Heart right ventricle (tissue), 16 donors: ENCODE measurements at regions not wholly inside any gene's neighbourhood (a gene's known extent, or its start where the extent isn't known, plus 50 kb on each side); places are given as distances from the start of the nearest gene placed in this dataset.

Source experiments
- ATAC-seq, 8 donors: fragments of 200-7000 bp; cut with Tn5 transposase; one replicate each; pipeline ENCODE4 v1.9.1; 2020; ENCODE audit warnings: mild to moderate bottlenecking in 8 of 8, moderate library complexity in 8 of 8, moderate number of reproducible peaks in 1 of 8
- DNase-seq, 2 donors: peaks; one replicate each; pipeline ENCODE4 v3.0.0-alpha.2; 2020
- H3K27ac ChIP-seq, 10 donors: fragments of 200-600 bp; sonication (generic) in 2 of 10; one replicate each; pipeline versions ENCODE4 v1.5.0 to v1.8.0; 2020 to 2022; ENCODE audit warnings: mild to moderate bottlenecking in 3 of 10
- H3K27me3 ChIP-seq, 7 donors: fragments of 200-600 bp; one replicate each; pipeline ENCODE4 v1.8.0; 2021 to 2022; ENCODE audit warnings: mild to moderate bottlenecking in 2 of 7
- H3K36me3 ChIP-seq, 9 donors: fragments of 200-600 bp; sonication (generic) in 1 of 9; one replicate each; pipeline versions ENCODE4 v1.5.0 to v1.8.0; 2020 to 2022; ENCODE audit warnings: mild to moderate bottlenecking in 2 of 9
- H3K4me1 ChIP-seq, 9 donors: fragments of 200-600 bp; sonication (generic) in 1 of 9; one replicate each; pipeline versions ENCODE4 v1.5.0 to v1.8.0; 2020 to 2022; ENCODE audit warnings: mild to moderate bottlenecking in 4 of 9
- H3K4me3 ChIP-seq, 10 donors: fragments of 200-600 bp; sonication (generic) in 2 of 10; one replicate each; pipeline versions ENCODE4 v1.5.0 to v1.8.0; 2020 to 2022; ENCODE audit warnings: mild to moderate bottlenecking in 7 of 10, moderate library complexity in 2 of 10
- H3K9me3 ChIP-seq, 11 donors: fragments of 200-600 bp in 10 of 11; sonication (generic) in 2 of 11; one replicate each; pipeline versions ENCODE4 v1.5.0 to v1.8.0; 2013 to 2022; ENCODE audit warnings: mild to moderate bottlenecking in 2 of 11, control low read depth in 1 of 11, moderate library complexity in 1 of 11
- WGBS, 2 donors: extraction: QIAGEN DNeasy Blood & Tissue Kit; methylation state at CpG; one replicate each; pipeline ENCODE4 v1.1.7; 2013; ENCODE audit warnings: inconsistent platforms in 1 of 2; 5-methylcytosine and 5-hydroxymethylcytosine counted together
- intact Hi-C, 10 donors: fragments of 100-400 bp; cut with DNase I; formaldehyde crosslinking; loops; one replicate each; pipeline versions ENCODE4 v1.11.1 to v1.14.2; 2022
- TF ChIP-seq, protein P1 (sequence below), 9 donors: fragments of 200-600 bp; sonication (generic) in 2 of 9; IDR thresholded peaks; one replicate each; pipeline versions ENCODE4 v1.5.0 to v1.8.0; 2021 to 2022; ENCODE audit warnings: antibody characterized with exemption in 9 of 9, mild to moderate bottlenecking in 5 of 9, moderate library complexity in 1 of 9
- donor health status: Arrhythmogenic right ventricular cardiomyopathy.
- donor health status: ischemic (EF 13 %, LVEDD 7.1; RV severe dilation, severe dysfunction).
- donor health status: healthy with polysubstance abuse.
- donor health status: DM: no; HTN: yes; CAD: no.
- donor health status: DM: no; HTN: no; CAD: no.
- donor health status: ischemic (EF 25% LVEDD 6.9; RV normal size, moderate dysfunction).
- donor health status: ischemic (EF 25% LVEDD 5.7; RV mildly dilated, moderate dysfunction).
- donor health status: healthy.
- donor health status: DM: yes; HTN: yes; CAD: no.
- donor health status: Ischemic cardiomyopathy.
- donor health status: ischemic (EF 35%, LVEDD 5.7; RV mildly dilated, moderate dysfunction).
- donor health status: nonischemic (EF 11% LVEDD 7.7; RV severe dilation, severe dysfunction).
- donor health status: DM: yes; HTN: yes; CAD: no.
- donor health status: PGD.
- donor health status: ischemic (EF 29% LVEDD 5.4; RV normal size, mild dysfunction).
- donor health status: nonischemic (EF 23%, LVEDD 6.1; RV moderate dilation, normal function).

DNA sequence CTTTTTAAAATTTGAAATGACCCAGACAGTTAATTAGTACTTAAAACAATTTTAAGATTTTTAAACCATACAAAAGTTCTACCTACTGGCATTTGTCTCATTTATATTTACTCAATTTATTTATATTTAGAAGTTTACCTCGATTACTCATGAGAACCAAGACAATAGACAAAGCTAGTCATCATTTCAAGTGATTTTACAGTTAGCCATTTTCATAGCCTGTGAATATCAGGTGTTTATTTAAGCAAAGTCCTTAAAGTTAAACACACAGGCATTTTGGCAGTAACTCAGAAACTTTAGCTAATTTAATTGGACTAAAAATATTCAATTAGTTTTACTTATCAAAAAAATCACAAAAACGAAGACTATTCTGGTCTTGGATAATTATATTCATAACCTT lies 101.6 kb upstream of the KIF2B start:
- peaks cover 0 to 18% (median 0%) of the 10 kb centered on the region in 11 donors for H3K9me3 ChIP-seq
- WGBS, 2 donors = 54 to 61% methylated on average over 2 of the region's 2 CpGs
- ATAC-seq (no peak), DNase-seq (no peak)
- TF ChIP-seq, protein P1, sequence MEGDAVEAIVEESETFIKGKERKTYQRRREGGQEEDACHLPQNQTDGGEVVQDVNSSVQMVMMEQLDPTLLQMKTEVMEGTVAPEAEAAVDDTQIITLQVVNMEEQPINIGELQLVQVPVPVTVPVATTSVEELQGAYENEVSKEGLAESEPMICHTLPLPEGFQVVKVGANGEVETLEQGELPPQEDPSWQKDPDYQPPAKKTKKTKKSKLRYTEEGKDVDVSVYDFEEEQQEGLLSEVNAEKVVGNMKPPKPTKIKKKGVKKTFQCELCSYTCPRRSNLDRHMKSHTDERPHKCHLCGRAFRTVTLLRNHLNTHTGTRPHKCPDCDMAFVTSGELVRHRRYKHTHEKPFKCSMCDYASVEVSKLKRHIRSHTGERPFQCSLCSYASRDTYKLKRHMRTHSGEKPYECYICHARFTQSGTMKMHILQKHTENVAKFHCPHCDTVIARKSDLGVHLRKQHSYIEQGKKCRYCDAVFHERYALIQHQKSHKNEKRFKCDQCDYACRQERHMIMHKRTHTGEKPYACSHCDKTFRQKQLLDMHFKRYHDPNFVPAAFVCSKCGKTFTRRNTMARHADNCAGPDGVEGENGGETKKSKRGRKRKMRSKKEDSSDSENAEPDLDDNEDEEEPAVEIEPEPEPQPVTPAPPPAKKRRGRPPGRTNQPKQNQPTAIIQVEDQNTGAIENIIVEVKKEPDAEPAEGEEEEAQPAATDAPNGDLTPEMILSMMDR (IDR thresholded peaks at IDR 0.05) = no peak
- no peaks in the 10 kb centered on the region for H3K27me3 ChIP-seq
- H3K36me3 ChIP-seq = no peaks in the 10 kb centered on the region
- H3K4me3 ChIP-seq = no peak overlapping the region
- intact Hi-C loops = no loop called here
- no peaks in the 10 kb centered on the region for H3K4me1 ChIP-seq
- no peak overlapping the region for H3K27ac ChIP-seq

GRCh38 chr17:53719229-53719628 lies 103.5 kb upstream of the KIF2B start:
- TF ChIP-seq, protein P1 (IDR thresholded peaks at IDR 0.05) = no peak
- Histone ChIP-seq H3K36me3 (no peaks in the 10 kb centered on the region), H3K4me3 (no peak overlapping the region), H3K9me3 (peaks cover 0 to 19% (median 0%) of the 10 kb centered on the region in 11 donors), H3K27me3 (no peaks in the 10 kb centered on the region), H3K27ac (no peak overlapping the region), H3K4me1 (no peaks in the 10 kb centered on the region)
- intact Hi-C loops = no loop called here
- DNase-seq (no peak), ATAC-seq (no peak)

GRCh38 chr17:53707566-53707965 lies 115.2 kb upstream of the KIF2B start:
- Histone ChIP-seq H3K4me3 (no peak overlapping the region), H3K27ac (no peak overlapping the region), H3K36me3 (no peaks in the 10 kb centered on the region), H3K27me3 (no peaks in the 10 kb centered on the region), H3K9me3 (peaks cover 0 to 13% (median 0%) of the 10 kb centered on the region in 11 donors), H3K4me1 (no peaks in the 10 kb centered on the region)
- DNase-seq (no peak), ATAC-seq (no peak)
- intact Hi-C loops = no loop called here
- 65 to 74% methylated on average over 4 of the region's 4 CpGs for WGBS, 2 donors
- TF ChIP-seq, protein P1 (IDR thresholded peaks at IDR 0.05) = no peak

DNA sequence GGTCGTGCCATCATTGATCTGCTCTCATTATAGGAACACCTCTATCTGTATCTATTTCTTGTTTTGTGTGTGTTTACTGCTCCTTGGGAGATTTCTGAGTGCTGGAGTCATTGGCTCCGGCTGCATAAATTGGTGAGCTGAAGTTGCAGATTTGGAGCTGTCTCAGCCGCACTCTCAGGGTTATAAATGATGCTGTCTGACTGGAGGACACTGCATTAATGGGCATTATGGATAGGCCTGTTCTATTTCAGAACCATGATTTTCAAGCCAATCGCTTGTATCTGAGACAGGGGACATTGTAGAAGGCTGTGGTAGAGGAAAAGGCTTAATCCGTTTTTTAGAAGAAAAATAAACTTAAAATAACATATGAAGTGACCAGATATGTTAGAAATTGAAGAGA lies 126.4 kb upstream of the KIF2B start:
- no peaks in the 10 kb centered on the region for H3K27me3 ChIP-seq
- no peak for ATAC-seq
- TF ChIP-seq, protein P1 (IDR thresholded peaks at IDR 0.05) = no peak
- no peaks in the 10 kb centered on the region for H3K9me3 ChIP-seq
- no peak for DNase-seq
- no peaks in the 10 kb centered on the region for H3K4me1 ChIP-seq
- H3K4me3 ChIP-seq = no peak overlapping the region
- H3K27ac ChIP-seq = no peak overlapping the region
- intact Hi-C loops = no loop called here
- no peaks in the 10 kb centered on the region for H3K36me3 ChIP-seq
- WGBS, 2 donors = 67 to 69% methylated on average over 5 of the region's 5 CpGs

- no peaks in the 10 kb centered on the region for H3K4me1 ChIP-seq
- peaks cover 0 to 15% (median 0%) of the 10 kb centered on the region in 11 donors for H3K9me3 ChIP-seq
- H3K36me3 ChIP-seq = no peaks in the 10 kb centered on the region
- TF ChIP-seq, protein P1 (IDR thresholded peaks at IDR 0.05) = no peak
- WGBS, 2 donors = 66 to 70% methylated on average over 3 of the region's 3 CpGs
- DNase-seq (no peak), ATAC-seq (no peak)
- intact Hi-C loops = no loop called here
- no peak overlapping the region for H3K27ac ChIP-seq
- H3K27me3 ChIP-seq = no peaks in the 10 kb centered on the region
- no peak overlapping the region for H3K4me3 ChIP-seq
Observed at GRCh38 chr17:53687324-53687723, 135.4 kb upstream of the KIF2B start.
